GM18861 (cell line): ENCODE measurements at regions not wholly inside any gene's neighbourhood (a gene's known extent, or its start where the extent isn't known, plus 50 kb on each side); places are given as distances from the start of the nearest gene placed in this dataset.
A peak's percentile ranks its signal among the peaks of the same experiment; 100 is the strongest.
"Not testable (repeated sequence)": the region's sequence is repeated elsewhere in the genome, so short reads cannot be mapped to it uniquely, and the experiment has no call there.

Source experiments
- ATAC-seq: cut with Tn5 transposase; IDR thresholded peaks from one replicate; pipeline ENCODE4 v1.9.1; 2021; ENCODE audit not compliant: unreplicated experiment

DNA sequence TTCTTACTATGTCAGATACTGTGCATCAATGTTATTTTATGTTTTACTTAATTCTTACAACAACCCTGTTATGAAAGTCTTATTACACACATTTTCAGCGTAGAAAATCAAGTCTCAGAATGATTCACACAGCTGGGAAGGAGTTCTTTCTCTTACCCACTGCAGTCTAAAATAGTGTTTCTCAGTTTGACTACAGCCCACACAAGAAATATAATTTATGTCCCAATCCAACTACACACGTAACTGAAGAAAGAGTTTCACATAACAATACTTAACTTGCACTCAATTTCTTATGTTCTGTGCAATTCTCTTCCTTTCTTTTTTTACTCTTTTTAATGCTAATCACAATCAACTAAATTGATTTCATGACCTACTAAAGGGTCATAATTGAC lies 252.8 kb upstream of the ADGRL2 start:
- ATAC-seq, result peak; percentile 56

DNA sequence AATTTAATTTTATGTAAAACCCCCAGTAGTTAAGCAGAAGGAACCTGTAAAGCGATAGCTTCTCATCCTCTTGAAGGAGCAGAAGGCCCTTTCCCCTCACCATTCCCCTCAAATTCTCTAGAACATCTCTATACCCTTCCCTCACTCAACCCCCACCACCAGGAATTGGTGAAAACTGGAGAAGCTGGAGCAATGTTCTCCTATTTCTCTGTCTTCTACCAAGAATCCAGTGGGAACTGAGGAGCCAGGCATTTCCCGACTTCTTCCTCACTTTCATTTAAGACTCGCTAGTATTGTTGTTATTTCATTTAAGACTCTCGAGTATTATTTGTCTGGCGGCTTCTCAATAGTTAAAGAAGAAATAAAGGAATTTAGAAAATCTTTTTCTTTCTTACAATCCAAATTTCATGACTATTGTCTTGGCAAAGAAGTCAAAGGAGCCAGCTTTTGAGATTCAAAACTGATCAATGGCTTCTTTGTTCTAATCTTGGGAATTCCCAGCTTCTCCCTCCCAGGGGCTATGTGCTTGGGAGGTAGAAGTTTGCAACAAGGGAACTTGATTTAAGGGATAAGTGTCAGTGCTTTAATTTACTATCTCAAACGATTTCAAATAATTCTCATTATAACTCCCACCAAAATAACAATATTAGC lies 253.3 kb upstream of the ADGRL2 start:
- ATAC-seq, result no peak

- ATAC-seq, result no peak
Measured at GRCh38 chr1:81545734-81546133, 255.0 kb upstream of the ADGRL2 start.

DNA sequence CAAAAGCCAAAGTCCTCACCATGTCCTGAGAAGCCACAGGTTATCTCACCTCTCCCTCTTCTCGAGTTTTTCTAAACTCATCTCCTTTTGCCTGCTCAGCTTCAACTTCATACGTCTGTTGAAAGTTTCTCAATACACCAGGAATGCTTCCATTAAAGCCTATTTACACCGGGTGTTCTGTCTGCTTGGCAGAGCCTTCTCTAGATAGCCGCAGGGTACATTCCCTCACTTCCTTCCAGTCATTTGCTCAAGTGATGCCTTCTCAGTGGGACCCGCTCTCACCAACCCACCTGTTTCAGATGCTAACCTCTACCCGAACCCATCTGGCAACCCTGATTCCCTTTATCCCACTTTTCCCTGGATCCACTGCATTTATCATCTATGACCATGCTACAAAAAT lies 257.0 kb upstream of the ADGRL2 start:
- no peak for ATAC-seq

- ATAC-seq, result no peak
Measured at GRCh38 chr1:81542196-81542595, 258.5 kb upstream of the ADGRL2 start.

DNA sequence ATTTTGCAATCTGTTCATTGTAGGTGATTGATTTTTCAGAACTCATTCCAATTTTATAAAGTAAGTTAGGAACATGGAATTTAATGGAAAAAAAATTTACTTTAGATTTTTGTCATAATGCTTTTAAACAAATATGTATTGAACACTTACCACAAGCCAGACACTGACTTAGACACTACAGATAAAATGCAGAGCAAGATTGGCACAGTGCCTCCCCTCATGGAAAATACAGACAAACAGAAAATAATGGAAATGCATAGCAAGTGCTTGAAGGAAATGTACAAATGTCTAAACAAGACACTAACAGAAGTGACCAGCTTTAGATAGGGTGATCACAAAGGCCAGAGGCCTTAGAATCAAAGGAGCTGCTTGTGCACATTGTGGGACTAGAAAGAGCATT lies 260.5 kb upstream of the ADGRL2 start:
- no peak for ATAC-seq

DNA sequence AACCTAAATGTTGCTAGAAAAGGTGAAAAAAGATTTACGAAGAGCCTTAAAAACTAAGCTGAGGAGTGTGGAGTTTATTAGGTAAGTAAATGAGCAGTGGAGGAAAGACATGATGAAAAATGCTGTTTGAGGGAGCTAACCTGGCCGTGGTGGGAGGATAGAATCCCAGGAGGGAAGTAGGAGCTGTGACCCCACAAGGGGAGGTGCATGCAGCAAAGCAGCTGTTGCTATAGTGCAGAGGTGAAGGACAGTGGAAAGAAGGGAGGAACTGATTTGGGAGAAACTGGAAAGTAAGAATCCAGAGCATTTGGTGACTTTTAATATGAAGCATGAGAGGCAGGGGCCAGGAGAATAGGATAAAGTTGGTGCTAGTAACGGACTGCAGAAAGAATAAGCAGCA lies 271.7 kb upstream of the ADGRL2 start:
- ATAC-seq, result no peak

- ATAC-seq, result no peak
Measured at GRCh38 chr1:81525085-81525484, 275.6 kb upstream of the ADGRL2 start.

GRCh38 chr1:81519987-81520386 lies 280.7 kb upstream of the ADGRL2 start:
- ATAC-seq, result no peak

DNA sequence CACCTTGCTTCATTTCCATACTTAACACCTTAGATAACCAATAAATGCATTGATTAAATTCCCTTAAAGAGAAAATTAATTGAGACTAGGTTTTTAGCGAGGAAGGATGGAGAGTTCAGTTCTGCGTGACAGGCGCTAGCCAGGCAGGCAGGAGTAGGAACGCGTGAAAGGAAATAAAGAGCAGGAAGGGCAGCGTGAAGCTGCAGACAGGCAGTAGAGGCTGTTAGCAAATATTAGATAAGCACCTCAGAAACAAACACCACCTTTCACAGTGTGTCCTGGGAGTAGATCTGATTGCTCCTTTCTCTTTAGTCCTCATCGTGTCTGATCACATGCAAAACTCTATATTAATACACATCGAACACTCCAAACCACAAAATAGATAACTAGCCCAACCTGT lies 282.7 kb upstream of the ADGRL2 start:
- no peak for ATAC-seq

- ATAC-seq, result no peak
Measured at GRCh38 chr1:81513796-81514354, 286.9 kb upstream of the ADGRL2 start.

GRCh38 chr1:81512252-81513003 lies 288.3 kb upstream of the ADGRL2 start:
- no peak for ATAC-seq

- no peak for ATAC-seq
Measured at GRCh38 chr1:81511281-81511680, 289.5 kb upstream of the ADGRL2 start.

- no peak for ATAC-seq
Measured at GRCh38 chr1:81510701-81511100, 290.0 kb upstream of the ADGRL2 start.

GRCh38 chr1:81509594-81509993 lies 291.1 kb upstream of the ADGRL2 start:
- ATAC-seq, result no peak

GRCh38 chr1:81506699-81507098 lies 294.0 kb upstream of the ADGRL2 start:
- no peak for ATAC-seq

GRCh38 chr1:81505831-81506230 lies 294.9 kb upstream of the ADGRL2 start:
- peak; percentile 88 for ATAC-seq

DNA sequence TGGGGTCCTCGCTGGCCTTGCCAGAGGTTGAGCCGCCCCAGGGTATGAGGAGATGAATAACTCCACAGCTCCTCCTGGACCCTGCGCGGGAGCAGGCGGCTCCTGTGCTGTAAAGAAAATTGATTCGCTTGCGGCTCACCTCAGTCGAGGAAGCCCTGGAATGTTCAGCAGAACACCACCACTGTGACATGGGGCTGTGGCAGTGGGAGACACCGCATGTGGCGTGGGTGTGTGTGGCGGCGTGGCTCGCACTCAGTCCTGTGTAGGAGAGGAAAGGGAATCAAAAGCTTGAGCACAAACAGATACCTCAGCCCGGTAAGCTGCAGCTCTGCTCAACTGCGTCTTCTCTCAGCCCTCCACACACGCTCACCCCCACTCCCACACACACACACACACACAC lies 295.9 kb upstream of the ADGRL2 start:
- not testable (repeated sequence) for ATAC-seq

DNA sequence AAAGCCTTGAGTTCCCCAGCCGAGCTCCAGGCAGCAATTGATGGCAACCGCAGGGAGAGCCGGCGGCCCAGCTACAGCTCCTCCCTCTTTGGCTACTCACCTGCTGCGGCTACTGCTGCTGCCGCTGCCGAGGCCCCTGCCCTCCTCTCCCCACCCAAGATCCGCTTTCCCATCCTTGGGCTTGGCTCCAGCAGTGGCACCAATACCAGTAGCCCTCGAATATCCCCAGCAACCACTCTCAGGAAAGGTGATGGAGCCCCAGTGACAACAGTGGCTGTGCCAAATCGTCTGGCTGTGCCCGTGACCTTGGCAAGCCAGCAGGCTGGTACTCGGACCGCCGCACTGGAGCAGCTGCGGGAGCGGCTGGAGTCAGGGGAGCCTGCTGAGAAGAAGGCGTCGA lies 298.0 kb upstream of the ADGRL2 start:
- ATAC-seq, result not testable (repeated sequence)

DNA sequence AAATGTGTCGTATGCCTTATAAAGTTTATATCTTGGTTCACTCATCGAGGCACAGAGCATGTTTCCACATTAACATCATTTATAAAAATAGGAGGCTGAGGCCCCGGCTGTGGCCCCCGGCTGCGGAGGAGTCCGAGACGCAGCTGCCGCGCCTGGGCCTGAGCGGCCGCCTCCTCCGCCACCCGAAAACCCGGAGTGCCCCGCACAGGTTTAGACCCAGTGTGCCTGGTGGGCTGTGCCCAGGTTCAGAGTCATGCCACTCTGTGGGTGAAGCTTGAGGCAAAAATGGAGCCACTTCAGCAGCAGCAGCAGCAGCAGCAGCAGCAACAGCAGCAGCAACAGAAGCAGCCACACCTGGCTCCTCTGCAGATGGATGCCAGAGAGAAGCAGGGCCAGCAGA lies 299.2 kb upstream of the ADGRL2 start:
- ATAC-seq, result not testable (repeated sequence)

DNA sequence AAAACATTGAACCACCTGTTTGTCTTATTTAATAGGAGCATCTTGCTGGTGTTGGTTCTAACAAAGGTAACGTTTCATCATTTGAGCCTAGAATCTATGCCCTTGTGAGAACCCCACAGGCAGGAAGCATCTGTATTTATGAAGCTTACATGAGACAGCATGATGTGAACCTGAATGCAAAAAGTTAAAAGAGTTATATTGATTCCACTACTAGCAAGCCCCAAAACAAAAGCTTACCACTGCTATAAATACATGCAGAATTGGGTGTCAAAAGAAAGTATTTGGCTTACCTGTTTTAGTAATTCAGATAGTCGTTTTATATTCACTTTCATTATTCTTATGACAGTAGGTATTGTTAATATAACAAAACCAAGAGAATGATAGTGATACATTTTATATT lies 301.2 kb upstream of the ADGRL2 start:
- ATAC-seq, result no peak
